ENCODE measurements at regions not wholly inside any gene's neighbourhood (a gene's known extent, or its start where the extent isn't known, plus 50 kb on each side); places are given as distances from the start of the nearest gene placed in this dataset.

- TF ChIP-seq POLR2A (IDR thresholded peaks at IDR 0.05) (no peak), CTCF (IDR thresholded peaks at IDR 0.05 in 4 of 5, conservative IDR thresholded peaks at IDR 0.05 in 1 of 5) (no peak)
Observed at GRCh38 chr1:81030441-81030840, 770.3 kb upstream of the ADGRL2 start.
